DMS53 treated with DMSO at 0.1 percent for 48 hours (cell line): ENCODE measurements at regions not wholly inside any gene's neighbourhood (a gene's known extent, or its start where the extent isn't known, plus 50 kb on each side); places are given as distances from the start of the nearest gene placed in this dataset.

ENCODE experiments used
- DNase-seq: peaks from one replicate; lab custom pipeline; 2025; ENCODE audit not compliant: unreplicated experiment; lab: John Stamatoyannopoulos, UW

DNA sequence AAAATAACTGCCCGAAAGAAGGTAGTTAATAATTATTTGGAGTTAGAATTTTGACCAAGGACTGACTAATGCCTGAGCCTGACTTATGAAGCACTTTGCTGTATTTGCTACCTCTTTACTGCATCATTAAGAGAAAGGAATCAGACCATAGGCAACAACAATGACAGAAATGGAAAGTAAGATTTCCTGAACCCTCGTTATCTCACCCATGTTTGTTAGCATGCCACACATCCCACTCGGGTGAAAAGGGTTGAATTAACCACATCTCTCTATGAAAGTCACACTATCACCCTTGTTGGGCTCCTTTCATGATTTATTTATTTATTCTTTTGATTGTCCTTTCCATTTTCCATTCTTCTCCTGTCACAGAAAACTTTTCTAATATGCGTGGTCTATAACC is 59.6 kb downstream of the OLIG3 start:
- no peak for DNase-seq

DNA sequence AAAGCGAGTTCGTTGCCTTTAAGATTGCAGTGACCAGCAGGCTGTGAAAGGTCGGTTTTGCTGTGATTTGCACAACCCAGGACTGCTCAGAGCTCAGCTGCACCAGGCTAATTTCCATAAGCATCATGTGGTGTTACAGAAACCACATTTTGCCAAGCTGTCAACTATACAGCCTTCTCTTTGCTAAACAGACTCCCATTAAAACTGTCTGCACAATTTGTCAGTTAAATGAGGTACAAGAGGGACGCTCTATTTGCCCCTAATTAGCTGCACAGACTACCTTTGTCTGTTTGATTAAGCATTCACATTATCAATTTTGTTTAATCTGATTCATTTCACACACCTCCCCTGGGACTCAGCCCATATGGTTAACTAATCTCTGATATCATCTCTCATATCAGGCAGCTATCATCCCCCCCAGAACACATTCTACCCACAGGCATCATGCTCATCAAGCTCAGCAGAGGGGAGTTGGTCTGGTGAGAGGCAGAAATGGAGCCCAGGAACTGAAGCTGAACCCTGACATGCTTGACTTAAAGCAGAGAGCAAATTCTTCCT is 62.1 kb downstream of the OLIG3 start:
- DNase-seq = no peak

DNA sequence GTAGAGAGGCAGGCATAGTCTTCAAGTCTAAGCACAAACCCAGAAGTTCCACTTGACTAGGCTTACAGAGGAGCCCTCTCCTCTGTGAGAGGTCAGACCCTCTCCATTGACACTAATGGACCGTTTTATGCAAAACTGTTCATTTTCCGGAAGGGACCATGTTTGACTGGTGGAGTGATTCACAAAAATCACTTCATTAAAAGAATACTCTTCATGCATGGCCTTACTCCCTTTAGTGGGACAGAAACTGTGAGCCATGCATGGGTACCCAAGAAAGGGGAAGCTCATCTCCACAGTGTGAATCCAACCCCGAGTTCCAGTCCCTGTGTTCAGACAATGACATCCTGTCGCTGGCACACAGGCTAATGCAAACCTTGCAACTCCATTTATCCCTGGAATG is 63.2 kb downstream of the OLIG3 start:
- DNase-seq = no peak

DNA sequence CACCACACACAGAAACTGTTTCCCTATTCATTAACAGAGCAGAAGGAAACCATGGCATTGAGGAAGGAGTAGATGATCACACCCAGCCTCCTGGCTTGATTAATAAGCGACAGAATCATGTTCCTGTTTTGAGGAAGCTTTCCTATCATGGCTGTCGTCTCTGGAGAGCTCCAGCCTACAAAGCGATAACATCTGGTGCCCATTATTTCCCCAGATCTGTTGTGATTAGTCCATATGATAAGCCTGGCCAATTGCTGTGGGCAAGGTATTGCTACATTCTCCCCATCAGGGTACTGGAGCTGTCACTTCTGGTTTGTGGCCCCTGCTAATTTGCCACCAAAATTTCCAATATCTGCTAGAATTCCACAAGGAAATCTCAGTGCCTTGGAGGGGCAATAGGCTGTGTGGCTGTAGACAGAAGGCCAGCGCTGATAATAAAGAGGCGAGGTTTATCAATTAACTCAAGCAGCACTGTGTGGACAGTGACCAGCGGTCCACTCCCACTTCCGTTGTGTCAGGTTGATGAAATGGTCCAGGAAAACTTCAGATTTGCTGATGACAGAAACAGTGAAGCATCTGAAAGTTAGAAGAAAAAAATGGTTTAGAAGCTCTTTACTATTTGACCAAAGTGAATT is 66.4 kb downstream of the OLIG3 start:
- no peak for DNase-seq

DNA sequence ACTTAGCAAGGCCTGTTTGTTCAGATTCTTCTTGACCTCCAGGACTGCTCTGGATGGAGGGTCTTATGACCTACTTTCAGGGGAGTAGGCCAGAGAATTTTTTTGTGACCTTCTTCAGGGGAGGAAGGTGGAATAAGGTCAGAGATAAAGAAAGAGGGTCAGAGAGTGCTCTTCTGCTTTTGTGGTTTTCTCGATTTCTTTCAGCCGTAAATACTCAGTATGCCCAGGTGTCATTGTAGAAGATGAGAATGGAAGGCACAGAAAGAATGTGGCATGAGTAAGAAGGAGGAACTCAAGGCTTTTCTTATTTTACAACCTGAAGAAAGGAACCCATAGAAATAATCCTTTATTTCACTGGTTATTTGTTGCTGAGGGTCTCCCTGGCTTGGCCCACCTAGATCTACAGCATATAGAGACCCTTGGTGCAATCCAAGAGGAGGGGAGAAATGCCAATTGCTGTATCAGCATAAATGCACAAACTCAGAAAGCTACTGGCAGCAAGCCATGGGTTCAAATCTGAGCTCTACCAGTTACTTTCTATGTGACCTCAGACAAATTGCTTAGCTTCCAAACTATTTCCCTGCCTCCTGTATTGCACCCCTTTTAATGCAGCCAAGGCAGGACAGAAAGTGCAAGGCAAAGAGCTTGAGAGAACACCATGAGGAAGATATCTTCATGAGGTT is 68.0 kb downstream of the OLIG3 start:
- no peak for DNase-seq

DNA sequence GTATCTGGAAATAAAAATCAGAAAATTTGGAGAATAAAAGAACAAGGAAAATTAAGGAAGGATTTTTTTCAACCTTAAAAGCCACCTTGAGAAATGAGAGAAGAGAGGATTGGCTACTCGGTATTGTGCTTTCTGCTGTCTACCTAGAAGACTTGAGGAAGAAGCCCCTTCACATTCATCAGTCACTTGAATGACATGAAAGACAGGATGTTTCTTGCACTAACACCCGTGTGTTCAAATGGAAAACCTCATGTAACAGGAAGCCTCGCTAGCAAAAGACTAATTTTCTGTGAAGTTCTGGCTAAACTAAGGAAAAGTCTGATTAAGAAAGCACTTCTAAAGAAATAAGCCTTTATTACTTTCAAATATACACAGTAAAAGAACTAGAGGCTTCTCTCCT is 69.9 kb downstream of the OLIG3 start:
- no peak for DNase-seq

DNA sequence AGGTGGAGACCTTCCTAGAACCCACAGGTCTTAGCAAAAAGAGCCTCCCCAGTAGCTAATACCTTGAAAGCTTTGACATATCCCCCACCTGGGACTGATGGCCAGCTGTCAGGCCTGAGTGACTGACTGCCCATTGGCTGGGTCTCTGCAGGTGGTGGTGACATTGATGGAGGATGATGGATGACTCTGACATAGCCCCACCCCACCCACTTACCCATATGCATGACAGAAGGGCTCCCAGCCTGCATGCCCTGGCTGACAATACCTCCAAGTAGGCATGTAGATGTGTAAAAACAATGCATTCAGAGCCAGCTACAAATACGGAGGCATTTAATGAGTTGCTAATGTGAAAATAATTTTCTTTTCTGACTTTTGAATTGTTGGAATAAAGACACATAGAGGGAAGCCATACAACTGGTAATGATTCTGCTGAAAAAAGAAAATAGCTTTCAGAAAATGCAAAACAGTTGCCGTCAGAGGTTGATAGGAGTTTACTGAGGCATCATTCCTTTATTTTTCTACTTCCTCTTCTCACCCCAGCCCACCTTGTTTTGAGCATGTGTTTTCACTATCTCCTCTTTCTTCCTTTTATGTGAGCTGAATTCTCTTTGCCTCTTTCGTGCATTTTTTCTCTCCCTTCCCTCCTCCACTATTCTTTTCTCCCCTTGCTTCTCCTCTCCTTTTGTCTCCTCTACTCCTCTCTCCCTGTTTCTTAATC is 70.6 kb downstream of the OLIG3 start:
- no peak for DNase-seq

DNA sequence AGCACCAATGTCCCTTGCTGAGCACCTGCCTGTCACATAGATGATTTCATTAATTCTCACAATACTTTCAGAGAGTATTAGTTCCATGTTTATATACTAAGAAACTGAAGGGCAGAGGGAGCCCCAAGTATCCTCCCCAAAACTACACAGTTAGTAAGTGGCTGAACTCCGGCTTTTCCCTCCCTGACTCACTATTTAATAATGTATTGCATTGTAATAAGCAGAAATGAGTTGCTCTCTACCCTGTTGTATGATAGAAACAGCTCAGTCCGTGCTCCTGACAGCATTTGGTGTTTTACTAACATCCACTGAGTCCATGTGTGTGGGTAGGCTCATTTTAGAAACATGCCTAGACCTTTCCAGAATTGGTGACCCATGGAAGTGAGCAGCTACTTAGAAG is 76.8 kb downstream of the OLIG3 start:
- no peak for DNase-seq

DNA sequence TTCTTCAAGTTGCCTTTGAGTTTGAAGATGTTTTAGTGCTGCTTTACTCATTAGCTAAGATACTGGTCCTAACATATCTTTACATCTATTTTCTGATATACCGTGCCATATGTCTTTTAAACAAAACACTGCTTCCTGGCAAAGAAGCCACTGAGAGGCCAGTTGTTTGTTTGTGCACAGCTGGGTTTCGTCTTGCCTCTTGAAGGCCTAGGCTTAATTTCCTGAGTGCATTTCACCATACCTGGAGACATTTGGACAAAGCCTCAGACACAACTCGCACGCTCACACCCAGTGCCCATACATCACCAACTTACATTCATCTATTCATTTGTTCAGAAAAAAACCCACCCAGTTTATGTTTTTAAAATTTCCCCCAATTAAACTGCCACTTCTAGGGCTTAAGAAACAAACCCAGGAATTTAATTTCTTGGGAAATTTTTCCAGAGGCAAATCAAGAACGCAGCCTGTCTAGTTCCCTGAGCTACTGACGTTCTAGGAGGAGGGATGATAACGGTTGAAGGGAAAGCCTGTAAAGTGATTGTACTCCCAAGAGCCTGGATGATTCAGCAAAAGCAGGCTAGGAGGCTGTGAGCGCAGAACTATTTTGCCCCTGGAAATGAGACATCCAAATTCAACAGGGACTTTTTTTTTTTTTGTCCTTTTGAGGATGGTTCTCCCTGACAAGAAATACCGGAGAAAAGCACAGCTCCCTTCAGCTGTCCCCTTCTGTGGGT is 77.7 kb downstream of the OLIG3 start:
- no peak for DNase-seq

DNA sequence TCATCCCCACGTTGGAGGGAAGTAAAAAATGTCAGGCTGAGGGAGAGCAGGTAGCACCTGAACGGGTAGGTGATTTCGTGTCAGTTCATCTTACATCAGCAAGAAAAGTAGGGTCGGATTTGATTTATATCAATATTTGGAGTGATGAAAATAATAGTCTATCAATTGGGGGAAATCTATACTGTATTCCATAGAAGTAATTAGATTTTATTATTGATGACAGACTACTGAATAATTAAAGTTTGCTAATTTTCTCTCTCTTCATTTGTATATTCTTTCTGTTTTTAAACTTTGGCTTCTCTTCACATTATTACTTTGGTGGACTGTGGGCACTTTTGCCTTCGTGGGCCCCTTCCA is 78.4 kb downstream of the OLIG3 start:
- DNase-seq = no peak

DNA sequence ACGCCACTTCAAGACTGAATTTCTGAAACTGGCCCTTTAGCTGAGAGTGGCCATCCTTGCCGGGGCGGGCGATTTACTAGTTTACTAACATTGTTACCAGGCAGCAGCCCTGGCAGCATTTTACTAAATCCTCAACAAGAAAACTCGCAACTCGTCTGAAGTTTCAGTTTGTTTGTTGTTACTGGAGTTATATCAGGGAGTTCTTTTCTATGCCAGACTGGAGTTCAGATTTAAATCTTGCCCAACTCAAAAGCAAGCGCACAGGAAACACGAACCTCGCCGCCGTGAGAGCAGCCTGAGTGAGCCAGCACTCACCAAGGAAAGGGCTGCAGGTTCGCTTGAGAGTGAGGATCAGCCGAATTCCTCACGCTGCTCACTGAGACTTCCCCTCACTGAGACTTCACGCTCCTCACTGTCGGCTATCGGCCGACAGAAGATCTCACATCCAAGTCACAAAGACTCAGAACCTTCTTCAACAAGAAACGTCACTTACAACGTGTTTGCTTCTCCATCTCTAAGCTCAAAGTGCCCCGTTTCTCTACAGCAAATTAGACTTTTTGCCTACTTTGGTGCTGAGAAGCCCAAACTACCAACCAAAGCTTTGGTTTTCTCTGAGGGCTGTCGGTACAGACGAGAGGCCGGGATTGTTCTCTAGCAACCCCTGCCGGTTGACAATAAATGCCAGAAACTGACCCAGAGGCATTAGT is 78.9 kb downstream of the OLIG3 start:
- peak; percentile 50 for DNase-seq

DNA sequence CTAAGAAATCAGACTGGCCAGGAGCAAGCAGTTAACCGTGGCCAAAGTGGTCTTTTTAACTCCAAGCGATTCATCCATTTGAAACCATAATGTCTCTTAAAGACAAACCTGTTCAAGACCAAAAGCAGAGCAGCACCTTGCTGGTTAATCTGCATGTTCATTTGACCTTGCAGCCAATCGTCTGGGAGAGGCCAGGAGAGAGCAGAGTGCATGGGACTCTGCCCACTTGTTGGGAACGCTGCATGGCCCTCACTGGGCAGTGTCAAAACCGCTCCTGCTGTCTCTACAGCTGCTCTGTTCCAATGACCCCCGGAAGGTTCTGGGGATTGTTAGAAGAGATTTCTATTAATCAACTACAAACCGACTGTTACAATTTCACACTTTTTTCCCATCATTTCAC is 79.6 kb downstream of the OLIG3 start:
- no peak for DNase-seq

DNA sequence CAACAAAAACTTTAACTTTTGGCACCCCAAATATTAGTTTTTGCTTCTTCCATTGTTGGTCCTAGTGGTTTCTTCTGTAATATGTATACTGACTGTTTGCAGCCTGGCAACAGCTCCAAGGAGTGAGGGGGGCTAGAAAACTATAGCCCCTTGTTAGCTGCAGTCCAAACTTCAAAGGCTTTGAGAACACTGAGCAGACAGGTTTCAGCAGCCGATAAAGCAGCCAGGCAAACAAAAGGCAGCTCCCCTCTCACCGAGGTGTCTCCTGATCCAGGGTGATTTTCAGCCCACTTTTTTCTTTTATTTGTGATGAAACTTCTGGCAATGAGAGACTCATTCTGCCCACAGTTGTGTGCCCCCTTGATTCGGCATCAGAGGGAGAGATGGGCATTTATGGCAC is 80.7 kb downstream of the OLIG3 start:
- no peak for DNase-seq

DNA sequence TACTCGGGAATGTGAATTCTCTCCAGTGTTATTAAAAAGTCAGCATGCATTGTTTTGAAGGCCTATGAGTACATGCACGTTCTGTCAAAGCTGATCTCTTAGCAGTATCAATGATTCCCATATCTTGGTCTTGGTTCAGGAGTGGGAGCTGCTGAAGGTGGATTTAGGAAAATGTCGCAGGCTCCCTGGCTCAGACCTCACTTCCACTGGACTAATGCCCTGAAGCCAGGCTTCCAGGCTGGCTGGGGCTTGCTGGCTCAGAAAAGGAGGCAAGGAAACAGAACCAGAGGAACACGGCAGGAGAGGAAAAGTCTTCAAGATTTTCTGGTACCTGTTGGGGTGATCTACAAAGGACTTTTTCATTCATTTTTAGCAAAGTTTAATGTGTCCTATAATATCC is 81.6 kb downstream of the OLIG3 start:
- DNase-seq = no peak

DNA sequence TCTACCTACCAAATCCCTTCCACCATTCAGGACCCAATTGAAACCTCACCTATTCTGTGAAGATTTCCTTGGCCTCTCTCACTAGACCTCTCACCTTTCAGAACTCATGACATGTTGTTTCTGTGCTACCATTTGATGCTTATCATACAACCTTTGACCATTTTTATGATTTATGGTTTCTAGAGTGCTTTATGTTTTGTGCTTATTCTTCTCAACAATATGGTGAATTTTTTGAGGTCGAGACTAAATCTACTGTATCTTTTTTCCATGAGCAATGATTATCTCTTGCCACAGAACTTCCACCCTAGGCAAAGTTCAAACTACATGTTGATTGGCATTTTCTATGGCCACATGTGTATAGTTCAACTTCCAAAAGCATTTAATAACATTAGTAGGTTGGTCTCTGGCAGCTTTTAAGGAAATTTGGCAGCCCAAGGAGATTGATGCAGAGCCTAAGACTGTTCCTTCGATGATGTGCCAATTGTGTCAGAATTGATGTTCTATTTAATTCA is 84.9 kb downstream of the OLIG3 start:
- DNase-seq = no peak

DNA sequence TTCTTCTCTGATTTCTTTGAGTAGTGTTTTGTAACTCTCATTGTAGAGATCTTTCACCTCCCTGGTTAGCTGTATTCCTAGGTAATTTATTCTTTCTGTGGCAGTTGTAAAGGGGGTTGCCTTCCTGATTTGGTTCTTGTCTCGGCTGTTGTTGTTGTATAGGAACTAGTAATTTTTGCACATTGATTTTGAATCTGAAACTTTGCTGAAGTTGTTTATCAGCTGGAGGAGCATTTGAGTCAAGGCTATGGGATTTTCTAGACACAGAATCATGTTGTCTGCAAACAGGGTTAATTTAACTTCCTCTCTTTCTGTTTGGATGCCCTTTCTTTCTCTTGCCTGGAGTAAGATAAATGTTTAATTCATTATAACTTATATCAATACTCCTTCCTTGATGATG is 86.4 kb downstream of the OLIG3 start:
- DNase-seq = no peak

DNA sequence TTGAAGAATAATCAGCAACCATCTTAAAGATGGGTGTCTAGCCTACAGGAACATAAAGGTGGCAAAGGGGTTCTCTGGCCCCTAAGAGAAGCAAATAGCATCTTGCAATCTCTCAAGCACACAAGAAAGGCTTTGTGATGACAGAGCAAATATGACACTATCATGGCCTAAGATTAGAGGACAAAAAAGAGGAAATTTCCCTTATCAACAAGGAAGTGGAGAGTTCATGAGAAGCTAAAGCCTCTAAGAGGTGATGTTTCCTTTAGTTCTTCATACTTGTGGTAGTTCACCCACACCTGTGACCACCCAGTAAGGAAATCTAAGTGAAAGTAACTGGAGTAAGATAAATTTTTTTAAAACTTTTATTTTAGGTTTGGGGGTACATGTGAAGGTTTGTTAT is 88.4 kb downstream of the OLIG3 start:
- DNase-seq = no peak

DNA sequence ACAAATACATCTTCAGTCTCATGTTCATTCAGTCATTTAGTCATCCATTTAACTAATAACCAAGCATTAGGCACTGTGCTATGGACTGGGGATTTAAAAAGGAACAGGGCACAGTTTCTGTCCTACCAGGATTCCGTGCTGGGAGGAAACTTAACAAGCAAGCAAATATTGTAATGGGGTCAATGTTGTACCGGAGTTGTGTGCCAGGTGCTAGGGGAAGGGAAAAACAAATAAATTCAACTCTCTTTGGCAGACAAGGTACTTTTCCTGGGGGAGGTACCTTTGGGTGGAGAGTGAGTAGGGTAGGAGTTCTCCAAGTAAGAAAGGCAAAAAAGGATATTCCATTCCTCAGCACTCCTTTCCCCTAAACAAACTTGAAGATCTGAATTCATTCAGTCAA is 90.3 kb downstream of the OLIG3 start:
- DNase-seq = no peak

DNA sequence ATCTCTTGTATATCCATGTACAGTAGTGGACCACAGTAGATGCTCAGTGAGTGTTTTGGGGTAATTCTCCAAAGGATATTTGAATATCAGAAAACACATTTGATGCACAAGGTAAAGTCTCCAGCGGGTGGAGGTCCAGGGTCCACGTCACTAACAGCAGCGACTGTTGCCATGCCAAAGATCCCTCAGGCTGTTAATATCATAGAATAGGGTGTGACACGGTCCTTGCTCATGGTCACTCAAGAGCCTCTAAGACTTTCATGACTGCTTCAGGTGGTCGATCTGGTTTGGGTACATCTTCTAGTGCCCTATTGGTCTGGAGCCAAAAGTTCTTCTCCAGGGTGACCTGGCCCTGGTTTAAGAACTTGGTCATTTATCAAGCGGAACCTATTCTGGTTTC is 90.8 kb downstream of the OLIG3 start:
- no peak for DNase-seq

DNA sequence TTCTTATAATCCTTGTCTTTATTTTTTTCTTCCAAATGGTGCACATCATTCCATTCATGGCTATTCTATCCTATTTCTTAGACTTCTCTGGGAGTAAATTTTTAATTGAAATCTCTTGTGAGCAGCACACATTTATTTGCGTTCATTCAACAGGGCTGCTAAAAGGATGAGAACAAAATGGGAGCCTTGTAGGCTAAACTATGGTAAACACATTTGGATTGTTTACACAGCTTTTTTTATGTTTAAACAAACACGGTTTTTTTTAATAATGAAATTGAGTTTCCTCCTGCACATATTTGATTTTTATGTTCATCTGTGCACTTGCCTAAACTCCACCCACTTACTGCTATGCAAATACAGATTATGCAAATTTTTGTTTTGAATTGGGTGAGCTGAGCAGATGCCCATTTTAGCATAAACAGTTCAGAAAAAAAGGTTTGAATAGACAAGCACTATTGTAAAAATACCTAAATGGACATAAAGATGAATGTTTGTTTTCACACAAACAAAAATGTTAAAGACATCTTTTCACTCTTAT is 92.0 kb downstream of the OLIG3 start:
- DNase-seq = no peak

DNA sequence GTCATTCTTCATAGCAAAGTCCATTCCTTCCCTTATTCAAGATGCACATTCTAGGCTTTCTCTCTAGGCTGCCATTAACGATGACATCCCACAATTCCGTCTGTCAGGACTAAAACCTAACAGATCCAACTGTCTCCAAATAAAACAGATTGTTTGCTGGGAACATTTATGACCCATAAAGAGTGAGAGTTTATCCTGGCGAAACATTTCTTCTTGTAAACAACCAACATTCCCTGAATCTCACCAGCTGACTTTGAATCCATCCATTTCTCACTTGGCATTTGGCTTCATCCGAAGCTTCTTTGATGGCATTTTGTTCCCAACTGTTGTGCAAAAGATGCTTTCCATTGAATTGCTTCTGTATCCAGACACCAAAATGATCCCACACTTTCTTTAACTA is 93.1 kb downstream of the OLIG3 start:
- no peak for DNase-seq
